Stimulated activated naive B cell treated with anti-CD40 and anti-IgM and Interleukin-4, amounts not matched to agents 10 μg/mL and 1 μg/mL and 100 μg/mL, for 72 hours (primary cell): ENCODE measurements at regions not wholly inside any gene's neighbourhood (a gene's known extent, or its start where the extent isn't known, plus 50 kb on each side); places are given as distances from the start of the nearest gene placed in this dataset.
"Not testable (repeated sequence)": the region's sequence is repeated elsewhere in the genome, so short reads cannot be mapped to it uniquely, and the experiment has no call there.

Experiments used
- ATAC-seq, 2 donors: fragments of 150-1000 bp; cut with Tn5 transposase; replicated peaks; 2 replicates each; pipeline ENCODE4 v1.10.0; 2021; ENCODE audit warnings: moderate library complexity in 1 of 2
- DNase-seq: peaks from one replicate; pipeline ENCODE4 v3.0.0; 2021
- H3K27ac Mint-ChIP-seq: one replicate; pipeline ENCODE4 v1.8.0; 2022; ENCODE audit warnings: mild to moderate bottlenecking, mixed read lengths
- H3K27me3 Mint-ChIP-seq, 2 donors: one replicate each; pipeline ENCODE4 v1.8.0; 2022; ENCODE audit warnings: mixed read lengths in 2 of 2
- H3K36me3 Mint-ChIP-seq, 2 donors: one replicate each; pipeline ENCODE4 v1.8.0; 2022; ENCODE audit warnings: mixed read lengths in 2 of 2, mild to moderate bottlenecking in 1 of 2
- H3K4me1 Mint-ChIP-seq, 2 donors: one replicate each; pipeline ENCODE4 v1.8.0; 2022; ENCODE audit warnings: mixed read lengths in 2 of 2, mild to moderate bottlenecking in 1 of 2
- H3K4me3 Mint-ChIP-seq, 2 donors: one replicate each; pipeline ENCODE4 v1.8.0; 2022; ENCODE audit warnings: mild to moderate bottlenecking in 2 of 2, mixed read lengths in 2 of 2, moderate library complexity in 1 of 2
- H3K9me3 Mint-ChIP-seq, 2 donors: one replicate each; pipeline ENCODE4 v1.8.0; 2022; ENCODE audit warnings: mixed read lengths in 2 of 2, mild to moderate bottlenecking in 1 of 2

GRCh38 chr3:95184038-95184437, 1121.2 kb downstream of the NSUN3 start:
- Mint-ChIP-seq H3K36me3 (no peaks in the 10 kb centered on the region), H3K4me1 (no peaks in the 10 kb centered on the region), H3K27me3 (no peaks in the 10 kb centered on the region), H3K27ac (no peak overlapping the region), H3K4me3 (no peak overlapping the region), H3K9me3 (peaks cover 5 to 9% of the 10 kb centered on the region in 2 donors)
- DNase-seq (no peak), ATAC-seq (no peak)

- Mint-ChIP-seq H3K4me3 (no peak overlapping the region), H3K4me1 (no peaks in the 10 kb centered on the region), H3K27ac (no peak overlapping the region), H3K36me3 (no peaks in the 10 kb centered on the region), H3K27me3 (no peaks in the 10 kb centered on the region), H3K9me3 (no peaks in the 10 kb centered on the region)
- no peak for DNase-seq
- ATAC-seq: no peak
Measured at GRCh38 chr3:95189348-95189747, 1126.5 kb downstream of the NSUN3 start.

GRCh38 chr3:95197661-95198060, 1134.8 kb downstream of the NSUN3 start:
- H3K4me3 Mint-ChIP-seq: no peak overlapping the region
- no peaks in the 10 kb centered on the region for H3K27me3 Mint-ChIP-seq
- H3K9me3 Mint-ChIP-seq: peaks cover 0 to 5% of the 10 kb centered on the region in 2 donors
- no peak overlapping the region for H3K27ac Mint-ChIP-seq
- H3K36me3 Mint-ChIP-seq: no peaks in the 10 kb centered on the region
- ATAC-seq: no peak
- no peaks in the 10 kb centered on the region for H3K4me1 Mint-ChIP-seq
- no peak for DNase-seq

- Mint-ChIP-seq H3K27ac (no peak overlapping the region), H3K9me3 (peaks cover 0 to 12% of the 10 kb centered on the region in 2 donors), H3K27me3 (no peaks in the 10 kb centered on the region), H3K36me3 (no peaks in the 10 kb centered on the region), H3K4me1 (no peaks in the 10 kb centered on the region), H3K4me3 (no peak overlapping the region)
- DNase-seq (no peak), ATAC-seq (no peak)
Measured at GRCh38 chr3:95200384-95200783, 1137.5 kb downstream of the NSUN3 start.

- H3K27ac Mint-ChIP-seq: no peak overlapping the region
- no peaks in the 10 kb centered on the region for H3K36me3 Mint-ChIP-seq
- H3K27me3 Mint-ChIP-seq: no peaks in the 10 kb centered on the region
- no peak overlapping the region for H3K4me3 Mint-ChIP-seq
- ATAC-seq (no peak), DNase-seq (no peak)
- peaks cover 2 to 9% of the 10 kb centered on the region in 2 donors for H3K9me3 Mint-ChIP-seq
- no peaks in the 10 kb centered on the region for H3K4me1 Mint-ChIP-seq
Measured at GRCh38 chr3:95210878-95211277, 1148.0 kb downstream of the NSUN3 start.

GRCh38 chr3:95212117-95212516, 1149.3 kb downstream of the NSUN3 start:
- no peak for ATAC-seq
- H3K36me3 Mint-ChIP-seq: no peaks in the 10 kb centered on the region

GRCh38 chr3:95215437-95215957, 1152.6 kb downstream of the NSUN3 start:
- H3K36me3 Mint-ChIP-seq: no peaks in the 10 kb centered on the region
- peaks cover 6 to 14% of the 10 kb centered on the region in 2 donors for H3K9me3 Mint-ChIP-seq
- DNase-seq: no peak
- H3K27me3 Mint-ChIP-seq: no peaks in the 10 kb centered on the region
- H3K4me3 Mint-ChIP-seq: no peak overlapping the region
- no peaks in the 10 kb centered on the region for H3K4me1 Mint-ChIP-seq
- H3K27ac Mint-ChIP-seq: no peak overlapping the region
- ATAC-seq: no peak

More at GRCh38 chr3:95212117-95212516, 1149.3 kb downstream of the NSUN3 start:
- DNase-seq: no peak
- Mint-ChIP-seq H3K27ac (no peak overlapping the region), H3K4me1 (no peaks in the 10 kb centered on the region), H3K4me3 (no peak overlapping the region), H3K9me3 (peaks cover 0 to 9% of the 10 kb centered on the region in 2 donors), H3K27me3 (no peaks in the 10 kb centered on the region)

- no peaks in the 10 kb centered on the region for H3K27me3 Mint-ChIP-seq
- ATAC-seq: no peak
- DNase-seq: no peak
- no peaks in the 10 kb centered on the region for H3K4me1 Mint-ChIP-seq
- H3K27ac Mint-ChIP-seq: no peak overlapping the region
- peaks cover 8 to 9% of the 10 kb centered on the region in 2 donors for H3K9me3 Mint-ChIP-seq
- no peak overlapping the region for H3K4me3 Mint-ChIP-seq
- H3K36me3 Mint-ChIP-seq: no peaks in the 10 kb centered on the region
Measured at GRCh38 chr3:95217661-95218060, 1154.8 kb downstream of the NSUN3 start.

GRCh38 chr3:95218484-95218883, 1155.6 kb downstream of the NSUN3 start:
- DNase-seq: no peak
- no peak for ATAC-seq
- H3K4me3 Mint-ChIP-seq: no peak overlapping the region
- no peaks in the 10 kb centered on the region for H3K36me3 Mint-ChIP-seq
- no peaks in the 10 kb centered on the region for H3K4me1 Mint-ChIP-seq
- peaks cover 8 to 11% of the 10 kb centered on the region in 2 donors for H3K9me3 Mint-ChIP-seq
- H3K27me3 Mint-ChIP-seq: no peaks in the 10 kb centered on the region
- no peak overlapping the region for H3K27ac Mint-ChIP-seq

GRCh38 chr3:95226437-95226836, 1163.6 kb downstream of the NSUN3 start:
- no peaks in the 10 kb centered on the region for H3K4me1 Mint-ChIP-seq
- no peak overlapping the region for H3K27ac Mint-ChIP-seq
- ATAC-seq: no peak
- H3K9me3 Mint-ChIP-seq: peaks cover 9 to 24% of the 10 kb centered on the region in 2 donors
- DNase-seq: no peak
- no peaks in the 10 kb centered on the region for H3K27me3 Mint-ChIP-seq
- no peaks in the 10 kb centered on the region for H3K36me3 Mint-ChIP-seq
- no peak overlapping the region for H3K4me3 Mint-ChIP-seq

- no peak for ATAC-seq
- Mint-ChIP-seq H3K9me3 (peaks cover 10 to 21% of the 10 kb centered on the region in 2 donors), H3K27me3 (no peaks in the 10 kb centered on the region), H3K4me3 (no peak overlapping the region), H3K27ac (no peak overlapping the region), H3K36me3 (no peaks in the 10 kb centered on the region), H3K4me1 (no peaks in the 10 kb centered on the region)
- no peak for DNase-seq
Measured at GRCh38 chr3:95227092-95227491, 1164.2 kb downstream of the NSUN3 start.

GRCh38 chr3:95228416-95228815, 1165.6 kb downstream of the NSUN3 start:
- ATAC-seq: no peak
- Mint-ChIP-seq H3K27me3 (no peaks in the 10 kb centered on the region), H3K36me3 (no peaks in the 10 kb centered on the region), H3K27ac (no peak overlapping the region), H3K9me3 (peaks cover 10 to 22% of the 10 kb centered on the region in 2 donors), H3K4me3 (no peak overlapping the region), H3K4me1 (no peaks in the 10 kb centered on the region)
- DNase-seq: no peak

GRCh38 chr3:95235916-95236315, 1173.1 kb downstream of the NSUN3 start:
- Mint-ChIP-seq H3K9me3 (peaks cover 9 to 12% of the 10 kb centered on the region in 2 donors), H3K4me3 (no peak overlapping the region), H3K4me1 (no peaks in the 10 kb centered on the region), H3K36me3 (no peaks in the 10 kb centered on the region), H3K27ac (no peak overlapping the region), H3K27me3 (no peaks in the 10 kb centered on the region)
- DNase-seq (no peak), ATAC-seq (no peak)

- Mint-ChIP-seq H3K4me1 (no peaks in the 10 kb centered on the region), H3K4me3 (no peak overlapping the region), H3K27ac (no peak overlapping the region), H3K9me3 (peaks cover 9 to 10% of the 10 kb centered on the region in 2 donors), H3K36me3 (no peaks in the 10 kb centered on the region), H3K27me3 (no peaks in the 10 kb centered on the region)
- no peak for ATAC-seq
- DNase-seq: no peak
Measured at GRCh38 chr3:95237783-95238182, 1174.9 kb downstream of the NSUN3 start.

GRCh38 chr3:95240395-95240794, 1177.5 kb downstream of the NSUN3 start:
- Mint-ChIP-seq H3K36me3 (no peaks in the 10 kb centered on the region), H3K9me3 (peaks cover 6 to 10% of the 10 kb centered on the region in 2 donors), H3K4me1 (no peaks in the 10 kb centered on the region)

GRCh38 chr3:95241256-95241655, 1178.4 kb downstream of the NSUN3 start:
- not testable (repeated sequence) for H3K4me3 Mint-ChIP-seq, DNase-seq, ATAC-seq, H3K27ac Mint-ChIP-seq, H3K4me1 Mint-ChIP-seq, H3K36me3 Mint-ChIP-seq, H3K27me3 Mint-ChIP-seq
- peaks cover 8 to 13% of the 10 kb centered on the region in 2 donors for H3K9me3 Mint-ChIP-seq

More at GRCh38 chr3:95240395-95240794, 1177.5 kb downstream of the NSUN3 start:
- no peak overlapping the region for H3K27ac Mint-ChIP-seq
- H3K27me3 Mint-ChIP-seq: no peaks in the 10 kb centered on the region
- ATAC-seq (peak in 1 of 2 donors; percentile 21), DNase-seq (no peak)
- no peak overlapping the region for H3K4me3 Mint-ChIP-seq
